ENCODE measurements at regions not wholly inside any gene's neighbourhood (a gene's known extent, or its start where the extent isn't known, plus 50 kb on each side); places are given as distances from the start of the nearest gene placed in this dataset.
A peak's percentile ranks its signal among the peaks of the same experiment; 100 is the strongest.
"Not testable (repeated sequence)": the region's sequence is repeated elsewhere in the genome, so short reads cannot be mapped to it uniquely, and the experiment has no call there.

- DNase-seq, result no peak
These were observed 152.4 kb upstream of the FAR2 start for GRCh38 chr12:28996688-28997087.

- DNase-seq, result peak; percentile 57
These were observed 150.4 kb upstream of the FAR2 start for GRCh38 chr12:28998662-28999120.

- DNase-seq, result peak; percentile 8
These were observed 144.8 kb upstream of the FAR2 start for GRCh38 chr12:29004066-29004935.

GRCh38 chr12:29004936-29005304, 144.2 kb upstream of the FAR2 start:
- no peak for DNase-seq

- no peak for DNase-seq
These were observed 140.3 kb upstream of the FAR2 start for GRCh38 chr12:29008786-29009185.

GRCh38 chr12:29012673-29013072, 136.4 kb upstream of the FAR2 start:
- no peak for DNase-seq

GRCh38 chr12:29017532-29017931, 131.5 kb upstream of the FAR2 start:
- not testable (repeated sequence) for DNase-seq

- DNase-seq, result no peak
These were observed 125.5 kb upstream of the FAR2 start for GRCh38 chr12:29023436-29024076.

GRCh38 chr12:29024117-29024516, 125.0 kb upstream of the FAR2 start:
- DNase-seq, result peak; percentile 7

GRCh38 chr12:29025937-29026336, 123.1 kb upstream of the FAR2 start:
- DNase-seq, result peak; percentile 22

- DNase-seq, result peak; percentile 31
These were observed 122.7 kb upstream of the FAR2 start for GRCh38 chr12:29026419-29026818.

- not testable (repeated sequence) for DNase-seq
These were observed 119.6 kb upstream of the FAR2 start for GRCh38 chr12:29029484-29029883.

GRCh38 chr12:29030006-29030405, 119.1 kb upstream of the FAR2 start:
- DNase-seq, result no peak

GRCh38 chr12:29032446-29032845, 116.6 kb upstream of the FAR2 start:
- no peak for DNase-seq

GRCh38 chr12:29033519-29033918, 115.6 kb upstream of the FAR2 start:
- no peak for DNase-seq

GRCh38 chr12:29035112-29035511, 114.0 kb upstream of the FAR2 start:
- no peak for DNase-seq

- DNase-seq, result peak; percentile 58
These were observed 110.1 kb upstream of the FAR2 start for GRCh38 chr12:29039013-29039412.

- no peak for DNase-seq
These were observed 107.5 kb upstream of the FAR2 start for GRCh38 chr12:29041621-29042020.

- no peak for DNase-seq
These were observed 106.0 kb upstream of the FAR2 start for GRCh38 chr12:29043069-29043468.

- no peak for DNase-seq
These were observed 104.3 kb upstream of the FAR2 start for GRCh38 chr12:29044799-29045198.

- peak; percentile 10 for DNase-seq
These were observed 100.3 kb upstream of the FAR2 start for GRCh38 chr12:29048787-29049186.

- DNase-seq, result no peak
These were observed 98.6 kb upstream of the FAR2 start for GRCh38 chr12:29050503-29050902.

- DNase-seq, result no peak
These were observed 97.9 kb upstream of the FAR2 start for GRCh38 chr12:29051221-29051620.

GRCh38 chr12:29053567-29053966, 95.5 kb upstream of the FAR2 start:
- no peak for DNase-seq

Data from OCI-M1 (cell line).